ENCODE measurements at regions not wholly inside any gene's neighbourhood (a gene's known extent, or its start where the extent isn't known, plus 50 kb on each side); places are given as distances from the start of the nearest gene placed in this dataset.

DNA sequence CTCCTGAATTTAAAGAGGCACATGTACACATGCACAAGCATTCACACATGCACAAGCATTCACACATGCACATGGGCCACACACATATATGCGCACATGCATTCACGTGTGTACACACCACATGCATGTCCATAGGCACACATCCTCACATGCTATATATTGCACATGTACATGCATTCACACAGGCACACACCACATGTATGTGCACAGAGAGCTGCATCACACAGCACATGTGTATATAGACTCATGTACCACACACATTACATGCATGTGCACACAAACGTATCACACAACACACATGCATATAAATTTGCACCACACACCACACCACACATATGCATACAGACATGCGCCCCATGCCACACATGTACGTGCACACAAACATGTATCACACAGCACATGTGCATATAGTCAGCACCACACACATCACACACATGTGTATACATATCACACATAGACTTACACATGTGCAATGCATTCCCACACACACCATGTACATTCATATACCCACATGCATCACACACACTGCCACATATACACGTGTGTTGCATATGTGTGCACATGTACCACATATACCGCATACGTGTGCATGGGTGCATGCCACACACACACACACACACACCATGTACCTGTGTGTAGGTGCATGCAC is 54.6 kb upstream of the COL18A1 start:
- TF ChIP-seq, protein P1, sequence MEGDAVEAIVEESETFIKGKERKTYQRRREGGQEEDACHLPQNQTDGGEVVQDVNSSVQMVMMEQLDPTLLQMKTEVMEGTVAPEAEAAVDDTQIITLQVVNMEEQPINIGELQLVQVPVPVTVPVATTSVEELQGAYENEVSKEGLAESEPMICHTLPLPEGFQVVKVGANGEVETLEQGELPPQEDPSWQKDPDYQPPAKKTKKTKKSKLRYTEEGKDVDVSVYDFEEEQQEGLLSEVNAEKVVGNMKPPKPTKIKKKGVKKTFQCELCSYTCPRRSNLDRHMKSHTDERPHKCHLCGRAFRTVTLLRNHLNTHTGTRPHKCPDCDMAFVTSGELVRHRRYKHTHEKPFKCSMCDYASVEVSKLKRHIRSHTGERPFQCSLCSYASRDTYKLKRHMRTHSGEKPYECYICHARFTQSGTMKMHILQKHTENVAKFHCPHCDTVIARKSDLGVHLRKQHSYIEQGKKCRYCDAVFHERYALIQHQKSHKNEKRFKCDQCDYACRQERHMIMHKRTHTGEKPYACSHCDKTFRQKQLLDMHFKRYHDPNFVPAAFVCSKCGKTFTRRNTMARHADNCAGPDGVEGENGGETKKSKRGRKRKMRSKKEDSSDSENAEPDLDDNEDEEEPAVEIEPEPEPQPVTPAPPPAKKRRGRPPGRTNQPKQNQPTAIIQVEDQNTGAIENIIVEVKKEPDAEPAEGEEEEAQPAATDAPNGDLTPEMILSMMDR (IDR thresholded peaks at IDR 0.05): no peak
- Histone ChIP-seq H3K4me3 (no peak overlapping the region), H3K27ac (peak overlapping the region; percentile 70 to 74), H3K4me1 (peaks cover 5 to 25% of the 10 kb centered on the region in 2 donors), H3K27me3 (no peaks in the 10 kb centered on the region), H3K9me3 (no peaks in the 10 kb centered on the region), H3K36me3 (no peaks in the 10 kb centered on the region)
- DNase-seq (ENCODE audit: low spot score in 2 of 2): no peak
- intact Hi-C loops (cut with DNase I): no loop called here

DNA sequence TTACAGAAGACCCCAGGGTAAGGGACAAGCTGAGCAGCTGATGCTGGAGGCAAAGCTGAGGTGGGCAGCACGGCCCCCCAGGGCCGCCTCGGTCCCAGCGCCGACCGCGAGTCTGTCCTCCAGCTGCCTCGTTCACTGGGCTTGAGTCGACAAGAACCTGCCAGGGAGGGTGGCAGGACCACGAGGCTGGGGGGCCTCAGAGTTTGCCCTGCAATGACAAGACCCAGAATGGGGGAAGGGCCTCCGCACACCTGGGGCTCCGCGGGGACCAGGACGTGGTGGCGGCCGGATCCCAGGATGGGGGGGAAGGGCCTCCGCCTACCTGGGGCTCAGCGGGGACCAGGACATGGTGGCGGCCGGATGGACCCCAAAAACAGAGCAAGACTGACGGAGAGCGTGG is 53.9 kb upstream of the COL18A1 start:
- Histone ChIP-seq H3K36me3 (no peaks in the 10 kb centered on the region), H3K27ac (no peak overlapping the region), H3K4me1 (peaks cover 5 to 25% of the 10 kb centered on the region in 2 donors), H3K27me3 (no peaks in the 10 kb centered on the region), H3K4me3 (no peak overlapping the region), H3K9me3 (no peaks in the 10 kb centered on the region)
- intact Hi-C loops (cut with DNase I): no loop called here
- DNase-seq (ENCODE audit: low spot score in 2 of 2): no peak
- TF ChIP-seq, protein P1 (IDR thresholded peaks at IDR 0.05): no peak

DNA sequence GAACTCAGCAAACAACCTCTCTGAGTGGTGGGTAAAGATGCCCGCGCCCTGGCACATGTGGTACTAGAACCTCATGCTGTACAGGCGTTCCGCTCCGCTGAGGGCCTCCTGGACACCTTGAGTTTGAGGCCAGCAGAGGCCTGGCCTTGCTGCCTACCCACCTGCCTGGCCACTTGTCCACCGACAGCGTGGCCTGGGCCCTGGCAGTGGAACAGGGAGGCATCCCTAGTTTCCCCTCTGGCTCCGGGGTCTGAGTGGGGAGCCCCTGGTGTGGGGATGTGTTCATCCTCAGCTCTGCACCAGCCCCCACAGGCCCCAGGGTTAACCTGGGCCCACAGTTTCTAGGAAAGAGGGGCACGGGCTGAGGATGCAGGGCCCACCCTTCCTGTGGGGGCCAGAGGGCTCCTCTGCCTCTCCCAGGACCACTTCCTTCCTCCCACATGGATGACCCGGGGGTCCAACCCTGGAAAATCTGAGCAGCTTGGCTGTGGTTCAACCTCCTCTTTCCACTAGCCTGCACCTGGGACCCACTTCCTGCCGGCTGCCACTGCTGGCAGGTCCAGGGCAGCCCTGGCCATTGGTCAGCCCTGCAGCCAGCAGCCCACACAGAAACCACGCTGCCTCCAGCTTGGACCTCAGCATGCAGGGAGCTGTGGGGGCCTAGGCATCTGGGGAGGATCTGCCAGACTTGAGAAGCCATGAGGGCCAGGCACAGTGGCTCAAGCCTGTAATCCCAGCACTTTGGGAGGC is 53.3 kb upstream of the COL18A1 start:
- H3K36me3 ChIP-seq: no peaks in the 10 kb centered on the region
- no peaks in the 10 kb centered on the region for H3K27me3 ChIP-seq
- H3K9me3 ChIP-seq: no peaks in the 10 kb centered on the region
- intact Hi-C loops (cut with DNase I): no loop called here
- peaks cover 5 to 25% of the 10 kb centered on the region in 2 donors for H3K4me1 ChIP-seq
- no peak for DNase-seq (ENCODE audit: low spot score in 2 of 2)
- TF ChIP-seq, protein P1 (IDR thresholded peaks at IDR 0.05): no peak
- no peak overlapping the region for H3K4me3 ChIP-seq
- H3K27ac ChIP-seq: no peak overlapping the region

DNA sequence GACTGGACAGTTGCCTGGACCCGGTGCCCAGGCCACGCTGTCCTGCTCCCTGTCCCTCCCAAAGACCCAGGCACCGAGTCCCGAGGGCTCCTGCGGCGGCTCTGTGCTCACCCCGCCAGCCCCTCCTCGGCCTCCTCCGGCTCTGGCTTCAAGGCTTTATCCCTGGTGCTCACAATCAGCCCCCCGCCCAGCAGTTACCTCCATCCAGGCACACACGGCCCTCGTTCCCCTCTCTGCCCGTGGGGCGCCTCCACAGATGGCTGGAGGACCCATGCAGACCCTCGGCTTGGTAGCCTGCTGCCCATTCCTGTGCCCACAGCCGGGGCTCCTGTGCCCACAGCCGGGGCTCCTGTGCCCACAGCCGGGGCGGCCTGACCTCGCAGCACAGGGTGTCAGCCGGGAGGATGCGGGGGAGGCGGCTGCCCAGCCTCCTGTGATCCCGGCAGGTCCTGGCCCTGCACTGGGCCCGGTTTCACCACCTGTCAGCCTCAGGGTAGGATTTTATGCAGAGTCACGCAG is 52.3 kb upstream of the COL18A1 start:
- Histone ChIP-seq H3K27me3 (no peaks in the 10 kb centered on the region), H3K4me1 (peaks cover 5 to 23% of the 10 kb centered on the region in 2 donors), H3K27ac (no peak overlapping the region), H3K36me3 (no peaks in the 10 kb centered on the region), H3K9me3 (no peaks in the 10 kb centered on the region), H3K4me3 (no peak overlapping the region)
- TF ChIP-seq, protein P1 (IDR thresholded peaks at IDR 0.05): no peak
- intact Hi-C loops (cut with DNase I): no loop called here
- no peak for DNase-seq (ENCODE audit: low spot score in 2 of 2)

DNA sequence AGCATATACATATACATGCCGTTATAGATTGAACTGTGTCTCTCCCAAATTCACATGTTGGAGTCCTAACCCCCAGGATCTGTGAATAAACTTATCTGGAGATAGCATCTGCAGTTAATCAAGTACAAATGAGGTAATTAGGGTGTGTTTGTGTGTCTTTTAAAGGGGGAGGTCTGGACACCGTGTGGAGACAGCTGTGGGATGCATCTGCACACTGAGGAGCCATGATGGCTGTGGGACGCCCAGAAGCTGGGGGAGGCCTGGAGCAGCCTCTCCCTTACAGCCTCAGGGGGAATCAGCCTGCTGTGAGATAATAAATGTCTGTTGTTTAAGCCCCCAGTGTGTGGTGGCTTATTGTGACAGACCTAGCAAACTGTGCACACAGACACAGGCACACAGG is 51.8 kb upstream of the COL18A1 start:
- no peaks in the 10 kb centered on the region for H3K27me3 ChIP-seq
- no peak for DNase-seq (ENCODE audit: low spot score in 2 of 2)
- H3K9me3 ChIP-seq: no peaks in the 10 kb centered on the region
- intact Hi-C loops (cut with DNase I): no loop called here
- H3K4me3 ChIP-seq: no peak overlapping the region
- H3K4me1 ChIP-seq: peaks cover 5 to 19% of the 10 kb centered on the region in 2 donors
- no peaks in the 10 kb centered on the region for H3K36me3 ChIP-seq
- TF ChIP-seq, protein P1 (IDR thresholded peaks at IDR 0.05): no peak
- no peak overlapping the region for H3K27ac ChIP-seq

Measured in ascending aorta (tissue), 2 donors.